HG03521 (cell line): ENCODE measurements at regions not wholly inside any gene's neighbourhood (a gene's known extent, or its start where the extent isn't known, plus 50 kb on each side); places are given as distances from the start of the nearest gene placed in this dataset.

Experiments
- ATAC-seq: cut with Tn5 transposase; IDR thresholded peaks from one replicate; pipeline ENCODE4 v1.9.1; 2021; ENCODE audit warnings: mild to moderate bottlenecking, moderate library complexity; ENCODE audit not compliant: unreplicated experiment

DNA sequence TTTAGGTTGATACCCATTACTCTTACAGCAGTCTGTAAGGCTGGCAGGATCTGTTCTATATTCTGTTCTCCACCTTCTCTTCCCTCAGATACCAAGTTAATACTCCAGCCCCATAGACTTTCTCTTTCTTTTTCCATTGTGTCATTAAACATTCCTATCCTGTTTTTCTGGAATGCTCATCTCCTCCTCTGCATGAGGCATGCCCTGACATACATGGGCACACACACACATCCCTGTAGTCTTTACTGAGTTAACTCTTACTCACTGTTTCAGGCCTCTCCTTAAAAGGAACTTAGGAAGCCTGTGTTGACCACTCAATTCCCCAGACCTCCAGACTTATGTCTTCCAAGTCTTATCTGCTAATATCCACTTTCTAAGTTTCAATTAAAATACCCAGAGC lies 476.8 kb downstream of the METTL15 start:
- no peak for ATAC-seq

GRCh38 chr11:28582506-28582905 lies 474.3 kb downstream of the METTL15 start:
- ATAC-seq = no peak

DNA sequence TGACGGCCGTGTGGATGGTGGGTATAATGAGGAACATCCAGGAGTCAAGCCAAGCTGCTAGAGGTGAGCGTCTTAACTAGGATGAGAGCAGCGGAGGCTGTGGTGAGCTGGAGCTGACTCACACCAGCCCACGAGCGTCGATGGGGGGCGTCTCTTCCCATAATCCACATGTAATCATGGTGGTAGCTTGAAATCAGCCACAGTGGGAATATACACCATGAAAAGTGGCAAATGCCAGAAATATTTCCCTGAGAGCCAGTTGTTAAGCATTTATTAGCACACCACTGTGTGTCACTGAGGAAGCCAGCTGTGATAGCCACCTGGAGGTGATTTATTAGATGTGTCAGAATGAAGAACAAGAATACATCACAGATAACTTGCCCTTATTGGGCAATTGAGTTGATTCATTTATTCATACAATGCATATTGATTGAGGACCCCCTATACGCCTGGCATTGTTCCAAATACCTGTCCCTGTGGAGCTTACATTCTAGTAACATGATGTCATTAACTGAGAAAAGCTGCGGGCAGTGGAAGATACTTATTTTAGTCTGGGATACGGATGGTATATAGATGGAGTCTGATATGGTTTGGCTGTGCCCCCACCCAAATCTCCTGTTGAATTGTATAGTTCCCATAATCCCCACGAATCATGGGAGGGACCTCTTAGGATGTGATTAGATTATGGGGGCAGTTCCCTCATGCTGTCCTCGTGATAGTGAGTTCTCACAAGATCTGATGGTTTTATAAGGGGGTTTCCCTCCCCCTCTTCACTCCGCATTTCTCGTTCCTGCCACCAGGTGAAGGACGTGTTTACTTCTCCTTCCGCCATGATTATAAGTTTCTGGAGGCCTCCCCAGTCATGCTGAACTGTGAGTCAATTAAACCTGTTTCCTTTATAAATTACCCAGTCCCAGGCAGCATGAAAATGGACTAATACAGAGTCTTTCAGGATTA lies 473.4 kb downstream of the METTL15 start:
- ATAC-seq = no peak

DNA sequence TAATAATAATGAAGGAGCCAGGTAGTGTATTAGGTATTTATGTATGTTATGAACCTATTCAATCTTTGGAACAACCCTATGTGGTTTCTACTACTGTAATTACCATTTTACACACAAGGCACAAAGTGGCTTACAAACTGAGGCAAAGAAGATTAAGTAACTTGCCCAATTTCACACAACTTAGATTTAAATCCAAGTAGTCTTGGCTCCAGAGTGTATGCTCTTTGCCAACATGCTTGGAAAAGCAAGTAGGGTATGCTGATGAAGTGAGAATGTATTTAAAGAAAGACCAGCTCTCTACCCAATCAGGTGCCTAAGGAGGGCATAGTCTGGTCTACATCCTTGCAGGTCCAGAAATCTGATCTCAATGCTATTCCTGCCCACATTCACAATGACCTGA lies 463.2 kb downstream of the METTL15 start:
- no peak for ATAC-seq

DNA sequence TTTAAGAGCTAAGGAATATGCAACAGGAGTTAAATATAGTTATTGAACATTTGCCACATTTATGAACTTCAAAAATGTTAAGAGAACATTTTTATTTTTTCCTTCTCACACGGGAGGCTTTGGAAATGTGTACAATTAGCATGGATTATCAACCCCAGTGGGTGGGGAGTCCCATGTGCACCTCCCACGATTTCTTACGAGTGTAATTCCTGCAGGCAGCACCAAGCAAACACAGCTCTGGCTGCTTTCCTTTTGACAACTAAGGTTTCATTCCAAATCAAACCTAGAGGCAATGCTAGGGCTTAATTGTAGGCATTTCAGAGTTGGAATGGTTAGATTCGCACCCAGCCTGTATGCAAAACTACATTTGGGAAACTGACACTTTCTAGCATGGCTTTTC lies 460.9 kb downstream of the METTL15 start:
- ATAC-seq = no peak

DNA sequence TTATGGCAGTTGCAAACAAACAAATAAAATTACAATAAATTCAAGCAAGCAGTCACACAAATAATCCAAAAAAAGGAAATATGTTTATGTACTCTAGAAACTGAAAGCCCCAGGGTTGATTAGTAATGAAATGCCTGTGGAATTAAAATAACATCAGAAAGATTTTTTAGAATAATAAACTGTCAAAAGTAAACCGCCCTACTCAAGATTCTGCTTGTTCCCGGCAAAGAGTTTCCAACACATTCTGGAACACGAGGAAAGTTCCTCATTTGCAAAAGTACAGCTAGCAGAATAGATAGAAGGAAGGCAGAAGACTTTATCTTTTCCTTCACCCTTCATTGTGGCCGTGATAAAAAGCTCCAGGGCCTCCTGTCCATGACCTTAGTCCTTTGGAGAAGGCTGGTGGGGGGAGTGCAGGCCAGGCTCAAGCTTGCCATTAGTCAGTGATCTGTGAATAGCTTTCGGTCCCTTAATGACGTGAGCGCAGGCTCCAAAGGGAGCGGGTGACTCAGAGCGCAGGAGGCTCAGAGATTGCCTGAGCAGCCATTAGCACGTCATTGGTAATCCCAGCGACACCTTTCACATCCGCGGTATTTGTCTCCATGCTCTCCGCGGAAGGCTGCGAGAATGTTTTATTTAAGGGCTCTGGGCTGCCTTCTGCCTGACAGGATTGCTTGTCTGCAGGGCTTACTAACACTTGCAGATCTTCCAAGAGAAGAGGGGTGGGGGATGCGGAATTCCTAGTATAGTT lies 458.3 kb downstream of the METTL15 start:
- no peak for ATAC-seq

- no peak for ATAC-seq
These were observed 451.3 kb downstream of the METTL15 start for GRCh38 chr11:28559492-28559891.

- ATAC-seq = no peak
These were observed 439.1 kb downstream of the METTL15 start for GRCh38 chr11:28547321-28547741.

GRCh38 chr11:28545536-28545935 lies 437.3 kb downstream of the METTL15 start:
- no peak for ATAC-seq

GRCh38 chr11:28542561-28542960 lies 434.4 kb downstream of the METTL15 start:
- no peak for ATAC-seq

- ATAC-seq = no peak
These were observed 431.2 kb downstream of the METTL15 start for GRCh38 chr11:28539239-28540030.

- no peak for ATAC-seq
These were observed 429.6 kb downstream of the METTL15 start for GRCh38 chr11:28537822-28538221.

DNA sequence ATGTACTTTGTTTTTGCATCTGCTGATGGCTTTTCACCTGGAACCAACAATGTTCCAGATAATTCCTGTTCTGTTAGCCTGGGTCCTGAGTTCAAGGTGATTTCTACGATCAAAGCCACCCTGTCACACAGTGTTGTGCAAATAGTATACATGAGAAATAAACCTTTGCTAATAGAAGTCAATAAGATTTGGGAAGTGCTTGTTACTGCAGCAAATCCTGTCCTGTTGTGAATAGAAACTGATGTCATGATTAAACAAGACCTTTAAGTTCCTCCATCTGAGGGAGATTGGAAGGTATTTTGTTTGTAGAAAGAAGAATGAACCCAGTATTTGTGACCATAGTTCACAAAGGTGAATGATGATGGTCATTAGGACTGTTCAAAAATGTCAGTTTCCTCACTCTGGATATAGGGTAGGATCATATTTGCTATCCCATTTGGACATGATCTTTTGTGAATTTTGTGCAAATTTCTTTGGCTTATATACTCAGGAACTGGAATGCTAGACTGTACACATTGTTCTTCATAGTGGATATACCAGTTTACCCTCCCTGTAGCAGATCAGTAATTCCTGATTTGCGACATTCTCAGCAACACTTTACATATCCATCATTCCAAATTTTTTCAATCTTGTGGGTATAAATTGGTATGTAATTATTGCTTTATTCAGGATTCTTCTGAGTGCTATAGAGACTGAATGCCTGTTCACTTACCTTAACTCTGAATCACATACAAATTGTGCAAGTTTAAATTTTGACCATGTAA lies 428.5 kb downstream of the METTL15 start:
- no peak for ATAC-seq

GRCh38 chr11:28535677-28536076 lies 427.5 kb downstream of the METTL15 start:
- ATAC-seq = no peak

- ATAC-seq = no peak
These were observed 421.6 kb downstream of the METTL15 start for GRCh38 chr11:28529540-28530410.

DNA sequence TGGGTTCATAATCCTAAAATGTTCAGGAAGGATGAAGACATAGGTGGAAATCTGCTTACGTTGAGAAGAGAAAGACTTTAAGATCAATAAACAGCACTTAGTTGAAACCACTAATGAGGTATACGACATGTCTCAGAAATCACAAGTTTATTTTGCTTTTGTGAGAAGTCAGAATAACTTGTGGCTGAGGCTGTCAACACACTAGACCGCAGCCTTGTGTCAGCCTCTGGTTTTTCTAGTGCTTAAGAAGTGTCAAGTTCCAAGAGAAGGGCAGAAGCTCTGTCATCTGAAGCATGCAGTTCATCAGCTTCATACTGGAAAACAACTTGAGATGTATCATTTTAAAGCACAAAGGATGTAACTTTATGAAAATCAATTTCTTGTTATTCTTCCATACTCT lies 420.9 kb downstream of the METTL15 start:
- no peak for ATAC-seq

DNA sequence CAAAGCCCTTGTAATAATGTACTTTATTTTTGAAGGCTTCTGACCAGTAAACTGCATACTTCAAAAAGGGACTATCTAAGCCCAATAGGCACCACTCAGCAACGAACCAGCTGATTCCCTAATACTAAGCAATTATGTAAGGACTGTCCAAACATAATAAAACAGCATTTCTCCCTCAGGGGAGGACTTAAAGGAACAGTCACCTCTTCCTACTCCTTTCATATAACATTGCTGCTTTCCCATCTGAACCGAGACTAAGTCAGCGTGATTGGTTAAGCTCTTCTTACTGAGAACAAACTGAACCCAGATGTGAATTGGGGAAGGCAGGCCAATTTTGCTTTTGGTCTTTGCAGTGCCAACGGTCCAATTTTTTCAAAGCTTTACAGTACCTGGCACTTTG lies 420.0 kb downstream of the METTL15 start:
- no peak for ATAC-seq

GRCh38 chr11:28526406-28526751 lies 418.2 kb downstream of the METTL15 start:
- ATAC-seq = no peak

- no peak for ATAC-seq
These were observed 417.6 kb downstream of the METTL15 start for GRCh38 chr11:28525636-28526405.
